BE2C (cell line): ENCODE measurements at regions not wholly inside any gene's neighbourhood (a gene's known extent, or its start where the extent isn't known, plus 50 kb on each side); places are given as distances from the start of the nearest gene placed in this dataset.

Experiments used
- DNase-seq: peaks from one replicate; pipeline ENCODE4 v3.0.0-alpha.2; 2020
- H3K27me3 ChIP-seq: fragments of 250-450 bp; sonication (Bioruptor Pico); 2 replicates; pipeline ENCODE4 v1.5.1; 2020; ENCODE audit warnings: mild to moderate bottlenecking
- H3K36me3 ChIP-seq: fragments of 250-450 bp; sonication (Bioruptor Pico); 2 replicates; pipeline ENCODE4 v1.5.1; 2020; ENCODE audit warnings: mild to moderate bottlenecking
- H3K4me1 ChIP-seq: fragments of 250-450 bp; sonication (Bioruptor Pico); 2 replicates; pipeline ENCODE4 v1.5.1; 2020
- H3K4me3 ChIP-seq: 2 replicates; pipeline ENCODE4 v1.5.1; 2011; ENCODE audit warnings: low read depth, low read length
- H3K9me3 ChIP-seq: fragments of 250-450 bp; sonication (Bioruptor Pico); 2 replicates; pipeline ENCODE4 v1.5.1; 2020
- CTCF ChIP-seq: IDR thresholded peaks from 2 replicates; pipeline ENCODE4 v1.5.1; 2012; ENCODE audit warnings: mild to moderate bottlenecking, low read depth, low read length

- TF ChIP-seq CTCF, result no peak
- Histone ChIP-seq H3K36me3 (no peaks in the 10 kb centered on the region), H3K27me3 (no peaks in the 10 kb centered on the region), H3K4me3 (no peak overlapping the region), H3K4me1 (no peaks in the 10 kb centered on the region; the same call in 1 of the 2 replicates), H3K9me3 (no peaks in the 10 kb centered on the region)
- DNase-seq, result no peak
Observed at GRCh38 chr15:58284293-58284692, 146.1 kb downstream of the AQP9 start.

GRCh38 chr15:58285212-58285920, 146.4 kb upstream of the LIPC start:
- no peak for TF ChIP-seq CTCF
- H3K4me3 ChIP-seq, result no peak overlapping the region
- no peaks in the 10 kb centered on the region for H3K27me3 ChIP-seq
- H3K4me1 ChIP-seq, result no peaks in the 10 kb centered on the region
- no peaks in the 10 kb centered on the region for H3K9me3 ChIP-seq
- no peaks in the 10 kb centered on the region for H3K36me3 ChIP-seq
- no peak for DNase-seq

GRCh38 chr15:58285921-58286278, 145.9 kb upstream of the LIPC start:
- Histone ChIP-seq H3K9me3 (no peaks in the 10 kb centered on the region), H3K27me3 (no peaks in the 10 kb centered on the region), H3K36me3 (no peaks in the 10 kb centered on the region), H3K4me1 (no peaks in the 10 kb centered on the region), H3K4me3 (no peak overlapping the region)
- no peak for DNase-seq
- TF ChIP-seq CTCF, result no peak

- no peak overlapping the region for H3K4me3 ChIP-seq
- H3K4me1 ChIP-seq, result no peaks in the 10 kb centered on the region
- no peaks in the 10 kb centered on the region for H3K36me3 ChIP-seq
- no peak for DNase-seq
- TF ChIP-seq CTCF, result no peak
- H3K27me3 ChIP-seq, result no peaks in the 10 kb centered on the region
- H3K9me3 ChIP-seq, result no peaks in the 10 kb centered on the region
Observed at GRCh38 chr15:58286523-58286922, 145.3 kb upstream of the LIPC start.

GRCh38 chr15:58287891-58288290, 143.9 kb upstream of the LIPC start:
- Histone ChIP-seq H3K4me1 (no peaks in the 10 kb centered on the region), H3K27me3 (no peaks in the 10 kb centered on the region), H3K4me3 (no peak overlapping the region), H3K9me3 (no peaks in the 10 kb centered on the region), H3K36me3 (no peaks in the 10 kb centered on the region)
- DNase-seq, result no peak
- TF ChIP-seq CTCF, result no peak

- Histone ChIP-seq H3K4me1 (no peaks in the 10 kb centered on the region), H3K27me3 (no peaks in the 10 kb centered on the region), H3K36me3 (no peaks in the 10 kb centered on the region), H3K9me3 (no peaks in the 10 kb centered on the region), H3K4me3 (no peak overlapping the region)
- no peak for TF ChIP-seq CTCF
- no peak for DNase-seq
Observed at GRCh38 chr15:58288592-58288991, 143.2 kb upstream of the LIPC start.
